GM21619 (cell line): ENCODE measurements at regions not wholly inside any gene's neighbourhood (a gene's known extent, or its start where the extent isn't known, plus 50 kb on each side); places are given as distances from the start of the nearest gene placed in this dataset.
"Not testable (repeated sequence)": the region's sequence is repeated elsewhere in the genome, so short reads cannot be mapped to it uniquely, and the experiment has no call there.

Experiments
- ATAC-seq: cut with Tn5 transposase; IDR thresholded peaks from one replicate; pipeline ENCODE4 v1.9.1; 2021; ENCODE audit not compliant: unreplicated experiment

DNA sequence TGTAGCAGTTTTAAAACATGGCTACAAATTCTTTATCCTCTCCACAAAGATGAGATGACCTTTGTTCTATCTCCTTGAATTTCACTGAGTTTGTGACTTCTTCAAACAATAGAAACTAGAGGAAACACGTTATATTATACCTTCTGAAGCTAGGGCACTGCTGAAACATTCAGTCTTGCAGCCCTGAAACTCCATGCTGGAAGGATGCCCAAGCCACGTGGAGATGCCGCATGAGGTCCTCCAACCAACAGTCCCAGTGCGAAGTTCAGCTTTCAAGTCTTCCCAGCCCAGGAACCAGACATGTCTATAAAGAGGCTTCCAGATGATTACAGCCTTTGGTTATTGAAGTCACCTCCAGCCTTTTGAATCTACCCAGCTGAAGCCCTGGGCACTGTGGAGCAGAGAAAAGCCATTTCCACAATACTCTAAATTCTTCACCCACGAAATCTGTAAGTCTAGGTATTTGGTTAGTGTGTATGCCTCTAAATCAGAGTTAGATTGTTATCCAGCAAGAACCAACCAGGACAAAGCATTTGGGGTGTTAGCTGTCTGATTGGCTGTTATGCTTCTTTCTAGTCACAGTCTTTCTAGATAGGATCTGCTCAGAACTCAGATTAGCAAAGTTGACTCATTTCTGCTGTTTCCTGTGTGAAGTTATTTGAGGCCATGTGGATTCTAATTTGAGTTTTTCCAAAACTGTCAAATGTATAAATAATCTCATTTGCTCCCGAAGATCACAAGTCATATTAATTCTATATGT lies 186.5 kb upstream of the TMEM72 start:
- no peak for ATAC-seq

DNA sequence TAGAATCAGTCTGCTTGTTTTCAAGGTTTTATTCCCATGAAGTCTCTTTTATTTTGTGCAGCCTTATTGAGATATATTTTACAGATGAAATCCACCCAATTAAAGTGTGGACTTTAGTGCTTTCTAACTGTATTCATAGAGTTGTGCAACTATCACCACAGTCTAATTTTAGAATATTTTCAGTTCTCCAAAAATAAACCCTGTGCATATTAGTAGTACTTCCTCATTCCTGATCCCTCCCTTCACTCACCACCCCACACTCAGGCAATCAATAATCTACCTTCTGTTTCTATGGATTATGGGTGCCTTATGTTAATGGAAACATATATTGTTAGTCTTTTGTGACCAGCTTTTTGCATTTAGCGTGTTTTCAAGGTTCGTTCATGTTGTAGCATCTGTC lies 185.7 kb upstream of the TMEM72 start:
- peak; percentile 66 for ATAC-seq

DNA sequence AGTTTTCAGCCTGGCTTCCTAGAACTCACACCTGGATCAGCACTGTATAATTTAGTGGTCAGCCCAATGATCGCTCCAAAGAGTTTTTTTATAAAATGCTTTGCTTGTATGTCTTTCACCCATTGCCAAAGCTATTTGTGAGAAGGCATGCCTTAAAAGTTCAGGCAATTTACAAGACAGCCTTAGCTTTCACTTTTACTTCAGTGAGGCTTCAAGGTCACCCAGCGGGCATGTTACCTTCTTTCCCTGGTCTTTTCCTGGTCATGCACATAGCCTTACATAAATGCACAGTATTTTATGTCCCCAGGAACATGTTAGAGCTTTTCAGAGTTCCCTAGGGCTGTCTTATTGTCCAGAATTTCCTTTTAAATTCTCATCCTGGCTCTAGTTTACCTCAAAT lies 179.9 kb upstream of the TMEM72 start:
- no peak for ATAC-seq

DNA sequence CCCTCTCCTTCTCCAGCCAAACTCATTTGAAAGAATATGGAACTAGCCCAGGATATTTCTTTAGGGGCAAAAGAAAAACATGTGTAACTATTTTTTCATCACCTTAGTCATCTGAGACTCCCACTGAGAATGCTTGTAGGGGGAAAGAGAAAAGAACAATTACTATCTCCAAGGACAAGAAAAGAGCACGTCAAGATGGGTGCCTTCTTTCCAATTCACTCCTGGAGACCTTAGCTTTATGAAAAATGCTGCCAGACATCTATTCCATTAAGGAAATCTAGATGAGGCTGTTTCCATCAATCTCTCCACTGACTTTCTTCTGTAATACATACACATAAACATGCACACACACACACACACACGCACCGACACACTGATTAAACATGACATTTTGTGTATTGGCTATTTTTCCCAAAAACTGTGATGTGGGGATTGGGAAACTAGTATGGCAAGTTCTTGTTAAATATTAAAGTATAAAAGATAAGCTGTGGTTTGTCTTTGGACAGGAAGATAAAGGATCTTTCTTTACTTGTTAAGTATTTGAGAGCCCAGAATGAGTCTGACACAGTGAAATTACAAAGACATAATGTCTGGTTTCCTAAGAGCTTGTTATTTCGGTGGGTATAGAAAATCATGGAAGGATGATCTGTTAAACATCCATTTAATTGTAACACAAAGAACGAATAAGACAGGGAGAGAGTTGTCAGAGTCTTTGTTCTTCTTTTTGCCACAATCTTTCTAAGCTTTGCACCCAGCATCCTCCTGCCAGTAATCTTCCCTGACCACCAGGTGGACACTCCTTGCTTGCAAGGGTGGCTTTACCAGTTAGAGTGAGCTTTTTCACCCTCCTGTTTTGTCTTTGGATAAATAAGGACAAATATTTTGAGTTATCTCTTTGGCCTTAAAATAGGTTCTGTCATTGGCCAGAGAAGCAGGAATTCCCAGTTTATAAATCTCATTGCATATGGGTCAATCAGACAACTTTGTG lies 177.3 kb upstream of the TMEM72 start:
- no peak for ATAC-seq

DNA sequence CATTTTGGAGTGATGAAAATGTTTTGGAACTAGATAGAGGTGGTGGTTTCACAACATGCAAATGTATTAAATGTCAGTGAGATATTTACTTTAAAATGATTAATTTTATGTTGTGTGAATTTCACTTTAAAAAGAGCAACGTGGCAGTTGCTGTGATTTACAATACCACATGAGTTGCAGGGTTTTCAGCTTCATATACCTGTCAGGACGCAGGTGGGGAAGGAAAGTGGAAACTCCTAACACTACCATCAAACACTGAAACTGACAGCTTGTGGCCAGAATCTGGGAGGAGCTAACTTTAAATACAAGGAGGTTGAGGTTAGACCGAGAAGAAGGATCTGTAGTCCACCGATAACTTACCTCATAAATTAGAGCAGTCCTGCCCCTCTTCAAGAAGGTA lies 168.9 kb upstream of the TMEM72 start:
- ATAC-seq = no peak

DNA sequence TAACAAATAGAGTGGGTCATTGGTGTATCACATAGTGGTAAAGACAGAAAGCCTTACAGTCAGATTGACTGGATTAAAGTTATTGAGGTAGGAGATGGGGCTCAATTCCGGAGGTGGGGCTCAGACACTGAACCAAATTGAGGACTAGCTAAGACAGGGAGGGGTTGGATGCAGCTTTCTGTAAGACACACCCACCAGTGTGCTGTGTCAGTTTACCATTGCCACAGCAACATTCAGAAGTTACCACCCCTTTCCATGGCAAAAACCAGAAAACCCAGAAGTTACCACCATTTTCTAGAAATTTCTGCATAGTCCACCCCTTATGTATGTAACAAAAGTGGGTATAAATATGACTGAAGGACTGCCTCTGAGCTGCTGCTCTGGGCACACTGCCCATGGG lies 167.6 kb upstream of the TMEM72 start:
- ATAC-seq = no peak

DNA sequence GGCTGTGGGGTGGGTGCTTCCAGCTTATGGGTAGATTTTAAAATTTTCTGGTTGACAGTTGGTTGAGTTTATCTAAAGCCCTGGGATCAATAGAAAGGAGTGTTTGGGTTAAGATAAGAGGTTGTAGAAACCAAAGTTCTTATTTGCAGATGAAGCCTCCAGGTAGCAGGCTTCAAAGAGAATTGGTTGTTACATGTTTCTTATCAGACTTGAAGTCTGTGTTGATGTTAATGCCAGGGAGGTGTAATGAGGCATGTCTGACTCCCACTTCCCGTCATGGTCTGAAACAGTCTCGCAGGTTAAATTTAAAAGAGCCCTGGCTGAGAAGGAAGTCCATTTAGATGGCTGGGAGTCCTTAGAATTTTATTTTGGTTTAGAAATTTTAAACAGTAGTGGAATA lies 165.2 kb upstream of the TMEM72 start:
- no peak for ATAC-seq

DNA sequence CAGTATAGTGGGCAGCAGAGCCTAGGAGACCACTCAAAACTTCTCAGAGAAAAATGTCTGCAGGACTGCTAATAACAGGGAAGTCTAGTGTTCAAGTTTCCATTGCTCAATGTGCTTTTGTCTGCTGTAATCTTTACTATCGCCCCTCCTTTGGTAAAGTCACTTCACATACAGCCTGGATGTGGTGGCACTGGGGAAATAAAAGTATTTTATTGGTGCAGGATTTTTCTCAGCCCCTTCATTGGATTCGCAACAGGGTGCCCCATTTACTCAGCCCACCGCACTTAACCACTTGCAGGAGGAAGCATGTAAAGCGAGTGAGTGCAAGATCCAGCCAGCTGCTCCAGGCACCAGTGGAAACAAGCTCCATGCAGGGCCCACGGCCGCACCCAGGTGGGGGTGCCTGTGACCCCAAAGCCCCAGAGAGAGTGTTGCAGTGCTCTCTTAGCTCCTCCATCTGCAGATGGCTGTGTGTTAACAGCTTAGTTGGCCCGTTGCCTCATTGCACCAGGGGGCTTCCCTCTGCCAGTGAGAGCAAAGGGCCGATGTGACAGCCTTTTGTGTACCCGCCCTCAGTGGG lies 163.5 kb upstream of the TMEM72 start:
- ATAC-seq = no peak

DNA sequence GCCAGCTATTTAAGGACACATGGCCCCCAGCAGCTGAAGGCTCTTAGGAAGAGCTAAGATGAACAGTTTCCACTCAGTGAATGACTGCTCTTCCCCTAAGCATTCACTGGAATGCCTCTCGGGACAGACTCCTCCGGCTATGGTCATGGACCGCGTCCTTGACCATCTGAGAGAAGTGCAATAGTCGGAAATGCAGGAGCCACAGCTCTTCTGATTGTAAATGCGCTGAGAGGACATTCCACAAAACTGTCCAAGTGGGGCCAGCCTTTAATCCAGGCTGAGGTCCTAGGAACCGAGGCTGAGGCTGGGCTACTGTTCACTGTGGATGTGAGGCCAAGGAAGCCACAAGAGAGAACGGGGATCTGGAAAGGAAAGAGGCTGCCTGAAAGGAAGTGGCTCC lies 162.0 kb upstream of the TMEM72 start:
- ATAC-seq = no peak

DNA sequence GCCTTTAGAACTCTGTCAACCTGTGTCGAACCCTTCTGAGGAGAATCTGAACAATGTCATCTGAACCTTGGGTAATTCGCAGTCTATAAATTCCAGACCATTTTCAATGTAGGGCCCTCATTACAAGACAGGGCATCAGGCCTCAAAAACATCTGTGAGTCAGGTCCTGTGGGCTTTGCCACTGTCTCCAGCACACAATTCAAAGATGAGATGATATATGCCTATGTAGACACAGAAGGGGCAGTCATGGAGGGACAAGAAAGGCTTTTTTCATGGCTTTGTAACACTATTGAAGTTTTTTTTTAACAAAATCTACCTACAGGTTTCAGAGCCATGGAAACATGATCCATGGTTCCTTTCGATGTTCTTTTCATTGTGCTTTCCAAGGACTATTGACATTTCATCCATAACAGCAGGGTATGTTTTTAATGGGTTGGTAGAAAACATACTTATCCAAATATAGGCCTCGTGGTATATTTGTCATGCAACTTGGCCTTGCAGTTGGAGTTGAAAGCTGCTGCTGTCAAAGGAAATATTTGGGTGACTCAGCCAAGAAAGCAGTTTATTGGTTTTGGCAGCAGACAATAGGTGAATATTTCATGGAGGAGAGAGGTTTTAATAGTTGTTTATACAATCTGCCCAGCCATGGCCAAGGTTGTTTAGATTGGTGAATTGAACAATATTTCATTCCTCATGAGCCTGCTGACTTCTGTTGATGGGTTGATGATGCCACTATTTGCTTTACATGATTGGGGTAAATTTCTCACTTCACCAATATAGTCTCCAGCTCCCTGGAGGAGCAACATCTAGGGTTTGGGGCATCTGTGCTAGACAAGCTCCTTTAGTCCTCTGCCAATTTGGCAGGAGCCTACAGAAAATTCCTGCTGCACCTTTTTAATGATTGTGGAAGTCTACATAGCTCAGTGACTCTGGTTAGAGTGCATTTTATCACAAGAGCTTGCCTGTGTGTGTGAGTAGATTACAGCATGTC lies 158.4 kb upstream of the TMEM72 start:
- no peak for ATAC-seq

DNA sequence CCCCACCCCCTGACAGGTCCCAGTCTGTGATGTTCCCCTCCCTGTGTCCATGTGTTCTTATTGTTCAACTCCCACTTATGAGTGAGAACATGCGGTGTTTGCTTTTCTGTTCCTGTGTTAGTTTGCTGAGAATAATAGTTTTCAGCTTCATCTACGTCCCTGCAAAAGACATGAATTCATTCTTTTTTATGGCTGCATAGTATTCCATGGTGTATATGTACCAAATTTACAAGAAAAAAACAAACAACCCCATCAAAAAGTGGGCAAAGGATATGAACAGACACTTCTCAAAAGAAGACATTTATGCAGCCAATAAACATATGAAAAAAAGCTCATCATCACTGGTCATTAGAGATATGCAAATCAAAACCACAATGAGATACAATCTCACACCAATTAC lies 156.8 kb upstream of the TMEM72 start:
- not testable (repeated sequence) for ATAC-seq

DNA sequence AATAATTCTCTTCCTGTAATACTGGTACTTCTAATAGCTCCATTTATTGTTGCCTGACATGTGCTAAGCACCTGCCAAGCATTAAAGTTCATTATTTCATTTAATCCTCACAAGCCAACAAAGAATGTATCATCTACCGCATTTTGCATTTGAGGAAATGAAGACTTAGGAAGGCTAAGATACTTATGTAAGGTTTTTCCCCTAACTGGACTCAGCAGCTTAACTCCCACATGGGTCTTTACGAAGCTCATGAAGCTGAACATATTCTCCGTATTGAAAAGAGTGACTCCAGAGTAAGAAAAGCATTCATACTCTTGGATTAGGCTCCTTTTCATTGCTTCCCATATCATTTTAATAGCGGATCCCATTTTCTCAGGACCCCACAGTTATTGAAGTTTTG lies 155.7 kb upstream of the TMEM72 start:
- no peak for ATAC-seq

DNA sequence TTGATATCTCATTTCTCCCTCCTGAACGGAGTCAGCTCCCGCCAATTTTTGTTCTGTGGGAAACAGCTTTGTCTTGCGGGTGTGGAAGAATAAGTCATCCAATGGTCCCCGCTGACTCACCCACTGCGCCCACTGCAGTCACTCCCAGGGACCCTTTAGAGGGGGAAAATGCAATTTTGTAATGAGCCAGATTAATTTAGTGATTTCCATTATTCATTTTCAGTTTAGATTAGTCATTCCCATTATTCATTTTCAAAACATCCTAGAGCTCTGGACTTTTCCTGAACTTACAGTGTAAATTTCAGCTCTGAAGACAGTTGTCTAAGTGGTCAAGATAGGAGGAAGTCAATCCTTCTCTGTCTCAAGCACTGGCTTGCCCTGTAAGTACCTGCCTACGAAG lies 154.9 kb upstream of the TMEM72 start:
- ATAC-seq = no peak

DNA sequence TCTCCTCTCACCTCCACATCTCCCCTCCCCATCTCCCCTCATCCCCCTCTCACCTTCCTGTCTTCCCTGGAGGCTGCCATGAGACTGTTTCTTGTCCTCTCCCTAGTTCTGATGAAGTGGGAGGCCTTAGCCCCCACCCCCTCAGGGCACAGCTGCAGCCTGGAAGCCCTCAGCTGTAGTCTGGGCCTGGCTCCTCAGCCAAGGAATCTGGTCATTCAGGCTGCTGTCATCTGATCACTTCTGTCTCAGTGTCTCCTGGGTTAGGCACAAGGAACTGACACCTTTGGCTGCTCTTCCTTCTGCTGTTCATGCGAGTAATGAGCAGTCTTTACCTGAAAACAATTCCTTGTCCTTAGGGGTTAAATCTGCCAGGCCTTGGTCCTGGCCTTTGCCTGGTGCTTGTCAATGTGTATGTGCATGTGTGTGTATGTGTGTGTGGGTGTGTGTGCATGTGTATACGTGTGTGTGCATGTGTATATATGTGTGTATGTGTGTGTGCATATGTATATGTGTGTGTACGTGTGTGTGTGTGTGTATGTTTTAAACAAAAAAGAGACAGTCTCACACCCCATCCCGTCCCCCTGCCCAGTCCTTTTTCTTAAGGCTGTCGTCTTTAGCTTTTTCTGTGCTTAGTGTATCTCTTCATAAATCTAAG lies 153.5 kb upstream of the TMEM72 start:
- ATAC-seq = no peak

DNA sequence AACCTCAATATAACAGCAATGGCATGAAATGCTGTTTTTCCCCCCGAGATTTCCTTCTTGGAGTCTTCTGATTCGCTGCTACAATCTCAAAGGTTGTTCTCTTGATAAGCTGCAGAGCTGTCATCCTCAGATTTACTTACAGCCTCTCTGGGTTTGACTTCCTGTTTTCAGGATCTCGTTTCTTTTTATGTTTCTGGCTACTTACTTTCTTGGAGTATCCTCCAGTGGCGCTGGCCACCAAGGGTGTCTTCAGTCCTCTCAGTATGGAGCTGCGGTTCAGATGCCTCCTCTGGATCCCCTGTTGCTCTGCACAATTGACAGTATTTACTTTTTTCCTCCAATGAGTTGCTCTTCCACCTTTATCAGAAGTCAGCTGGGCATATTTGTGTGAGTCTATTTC lies 152.0 kb upstream of the TMEM72 start:
- ATAC-seq = no peak

DNA sequence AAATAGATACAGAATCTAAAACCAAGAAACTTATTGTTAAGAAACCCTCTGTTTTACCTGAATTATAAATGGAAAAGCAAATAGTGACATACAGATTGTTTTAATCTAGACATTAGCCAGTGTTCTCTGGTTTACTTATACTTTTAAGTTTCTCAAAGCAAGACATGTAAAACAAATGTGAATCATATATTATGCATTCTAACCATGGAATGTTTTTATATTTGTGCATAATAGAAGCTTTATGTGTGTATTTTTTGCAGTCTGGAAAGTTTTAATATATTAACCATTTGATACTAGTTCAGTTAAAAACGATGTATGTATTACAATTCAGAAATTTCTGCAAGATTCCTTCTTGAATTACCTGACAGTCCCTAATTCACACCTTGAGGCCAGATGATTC lies 150.6 kb upstream of the TMEM72 start:
- ATAC-seq = no peak

DNA sequence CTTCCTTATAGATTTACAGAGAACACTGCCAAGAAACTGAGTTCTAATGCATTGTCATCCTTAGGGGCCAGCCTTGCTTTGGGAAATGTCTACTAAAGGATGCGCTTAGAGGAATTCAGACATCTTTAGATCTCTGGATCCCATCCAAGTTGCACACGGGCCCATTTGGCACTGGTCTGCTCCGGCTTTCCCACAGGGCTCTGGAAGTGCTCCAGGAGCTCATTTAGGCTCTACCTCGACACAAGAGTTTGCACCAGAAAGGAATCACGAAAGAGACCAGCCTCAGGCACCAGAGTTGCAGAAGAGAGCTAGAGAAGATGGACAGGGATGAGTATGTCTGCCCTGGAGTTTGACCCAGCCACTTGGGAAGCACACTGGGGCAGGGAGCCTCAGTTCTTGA lies 150.1 kb upstream of the TMEM72 start:
- no peak for ATAC-seq

DNA sequence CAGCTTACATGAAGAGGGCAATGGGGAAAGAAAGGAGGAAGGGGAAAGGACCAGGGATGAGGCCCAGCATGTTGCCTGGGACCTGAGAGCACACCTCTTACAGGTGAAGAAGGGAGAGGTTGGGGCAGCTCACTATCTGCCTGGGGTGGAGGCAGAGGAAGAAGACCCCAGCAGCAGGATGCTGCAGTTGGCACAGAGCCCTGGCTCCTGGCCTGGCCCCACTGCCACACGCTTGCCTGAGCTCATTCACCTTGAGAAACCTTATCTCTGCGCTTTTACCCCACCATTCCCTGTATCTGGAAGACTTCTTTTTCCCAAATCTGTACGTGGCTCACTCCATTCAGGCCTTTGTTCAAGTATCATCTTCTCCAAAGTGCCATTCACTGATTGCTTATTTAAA lies 147.8 kb upstream of the TMEM72 start:
- ATAC-seq = no peak

DNA sequence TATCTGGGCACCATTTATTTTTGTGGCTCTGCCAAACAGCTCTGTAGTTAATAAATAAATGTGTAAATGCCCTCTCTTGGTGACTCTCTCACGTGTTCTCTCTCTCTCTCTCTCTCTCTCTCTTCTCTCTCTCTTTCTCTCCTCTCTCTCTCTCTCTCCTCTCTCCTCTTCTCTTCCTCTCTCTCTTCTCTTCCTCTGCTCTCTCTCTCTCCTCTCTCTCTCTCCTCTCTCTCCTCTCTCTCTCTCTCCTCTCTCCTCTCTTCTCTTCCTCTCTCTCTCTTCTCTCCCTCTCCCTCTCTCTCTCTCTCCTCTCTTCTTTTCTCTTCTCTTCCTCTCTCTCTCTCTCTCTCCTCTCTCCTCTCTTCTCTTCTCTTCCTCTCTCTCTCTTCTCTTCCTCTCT lies 145.8 kb upstream of the TMEM72 start:
- no peak for ATAC-seq

DNA sequence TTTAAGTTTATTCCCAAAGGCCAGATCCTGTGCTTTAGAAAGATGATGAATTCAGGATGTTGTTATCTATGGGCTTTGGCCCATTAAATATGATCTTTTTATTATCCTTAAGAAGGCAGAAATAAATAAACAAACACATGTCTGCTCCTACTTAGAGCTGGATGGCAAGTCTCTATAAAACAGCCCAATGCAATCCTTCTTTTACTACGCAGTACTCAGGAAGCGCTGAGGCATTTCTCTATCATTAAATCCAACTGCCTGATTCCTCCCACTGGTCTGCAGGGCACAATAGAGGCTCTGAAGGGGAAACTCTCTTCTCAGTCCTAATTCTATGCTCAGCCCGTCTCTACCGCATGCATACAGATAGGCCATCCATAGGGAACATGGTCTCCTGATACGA lies 144.5 kb upstream of the TMEM72 start:
- no peak for ATAC-seq
